ENCODE measurements at regions not wholly inside any gene's neighbourhood (a gene's known extent, or its start where the extent isn't known, plus 50 kb on each side); places are given as distances from the start of the nearest gene placed in this dataset.
A peak's percentile ranks its signal among the peaks of the same experiment; 100 is the strongest.

GRCh38 chr2:67500541-67500940 is 103.4 kb downstream of the ETAA1 start:
- in situ Hi-C loops (cut with MboI; ENCODE audit: low pct_ligation_motif_present in 1 of 4, low pct_unique_long_range_greater_than_20kb in 1 of 4, low sequenced_read_pairs in 3 of 4) (no loop called here), intact Hi-C loops (cut with DNase I; ENCODE audit: low total_unique reads) (no loop called here)
- DNase-seq: no peak
- H3K4me3 ChIP-seq: no peak overlapping the region
- no peaks in the 10 kb centered on the region for H3K27me3 ChIP-seq
- H3K36me3 ChIP-seq: no peaks in the 10 kb centered on the region
- no peak overlapping the region for H3K27ac ChIP-seq
- WGBS, 2 donors (ENCODE audit: low coverage in 1 of 2): 66 to 76% methylated on average over 4 to 6 of the region's 6 CpGs
- TF ChIP-seq CTCF (IDR thresholded peaks at IDR 0.05): no peak
- TF ChIP-seq EP300 (IDR thresholded peaks at IDR 0.05; ENCODE audit: low read depth): no peak
- TF ChIP-seq POLR2AphosphoS5 (IDR thresholded peaks at IDR 0.05): no peak
- TF ChIP-seq POLR2A (IDR thresholded peaks at IDR 0.05): no peak
- no peaks in the 10 kb centered on the region for H3K9me3 ChIP-seq
- H3K4me1 ChIP-seq: no peaks in the 10 kb centered on the region

GRCh38 chr2:67502346-67503065 is 105.4 kb downstream of the ETAA1 start:
- TF ChIP-seq EP300 (IDR thresholded peaks at IDR 0.05; ENCODE audit: low read depth): no peak
- TF ChIP-seq POLR2AphosphoS5 (IDR thresholded peaks at IDR 0.05): no peak
- TF ChIP-seq CTCF (IDR thresholded peaks at IDR 0.05): no peak
- TF ChIP-seq POLR2A (IDR thresholded peaks at IDR 0.05): no peak
- H3K27ac ChIP-seq: peak overlapping the region in 1 of 4 donors; percentile 16
- no peaks in the 10 kb centered on the region for H3K36me3 ChIP-seq
- H3K4me3 ChIP-seq: no peak overlapping the region
- H3K4me1 ChIP-seq: no peaks in the 10 kb centered on the region
- DNase-seq: no peak
- WGBS, 2 donors (ENCODE audit: low coverage in 1 of 2): 40 to 55% methylated on average over 6 of the region's 6 CpGs
- H3K9me3 ChIP-seq: no peaks in the 10 kb centered on the region
- H3K27me3 ChIP-seq: no peaks in the 10 kb centered on the region
- intact Hi-C loops (cut with DNase I; ENCODE audit: low total_unique reads) (no loop called here), in situ Hi-C loops (cut with MboI; ENCODE audit: low pct_ligation_motif_present in 1 of 4, low pct_unique_long_range_greater_than_20kb in 1 of 4, low sequenced_read_pairs in 3 of 4) (no loop called here)

- Histone ChIP-seq H3K4me3 (no peak overlapping the region), H3K4me1 (no peaks in the 10 kb centered on the region), H3K36me3 (no peaks in the 10 kb centered on the region), H3K27ac (no peak overlapping the region), H3K9me3 (no peaks in the 10 kb centered on the region), H3K27me3 (no peaks in the 10 kb centered on the region)
- WGBS, 2 donors (ENCODE audit: low coverage in 1 of 2): 80 to 89% methylated on average over 1 to 4 of the region's 4 CpGs
- no peak for TF ChIP-seq POLR2A (IDR thresholded peaks at IDR 0.05)
- TF ChIP-seq POLR2AphosphoS5 (IDR thresholded peaks at IDR 0.05): peak in 1 of 3 donors; percentile 42
- no peak for DNase-seq
- in situ Hi-C loops (cut with MboI; ENCODE audit: low pct_ligation_motif_present in 1 of 4, low pct_unique_long_range_greater_than_20kb in 1 of 4, low sequenced_read_pairs in 3 of 4): no loop called here
- intact Hi-C loops (cut with DNase I; ENCODE audit: low total_unique reads): no loop called here
These were observed 106.1 kb downstream of the ETAA1 start for GRCh38 chr2:67503066-67503795.

GRCh38 chr2:67510745-67511144 is 113.6 kb downstream of the ETAA1 start:
- H3K9me3 ChIP-seq: no peaks in the 10 kb centered on the region
- no peaks in the 10 kb centered on the region for H3K36me3 ChIP-seq
- intact Hi-C loops (cut with DNase I; ENCODE audit: low total_unique reads): no loop called here
- no peak for TF ChIP-seq POLR2AphosphoS5 (IDR thresholded peaks at IDR 0.05)
- TF ChIP-seq EP300 (IDR thresholded peaks at IDR 0.05; ENCODE audit: low read depth): no peak
- TF ChIP-seq POLR2A (IDR thresholded peaks at IDR 0.05): no peak
- no peak for TF ChIP-seq CTCF (IDR thresholded peaks at IDR 0.05)
- 77 to 100% methylated on average over 1 to 3 of the region's 3 CpGs for WGBS, 2 donors (ENCODE audit: low coverage in 1 of 2)
- H3K27me3 ChIP-seq: no peaks in the 10 kb centered on the region
- H3K27ac ChIP-seq: no peak overlapping the region
- no peak overlapping the region for H3K4me3 ChIP-seq
- no peak for DNase-seq
- H3K4me1 ChIP-seq: peaks cover 0 to 4% (median 0%) of the 10 kb centered on the region in 4 donors
- in situ Hi-C loops (cut with MboI; ENCODE audit: low pct_ligation_motif_present in 1 of 4, low pct_unique_long_range_greater_than_20kb in 1 of 4, low sequenced_read_pairs in 3 of 4): no loop called here

Data from transverse colon (tissue), 4 donors.